ENCODE measurements at regions not wholly inside any gene's neighbourhood (a gene's known extent, or its start where the extent isn't known, plus 50 kb on each side); places are given as distances from the start of the nearest gene placed in this dataset.
"Not testable (repeated sequence)": the region's sequence is repeated elsewhere in the genome, so short reads cannot be mapped to it uniquely, and the experiment has no call there.

DNA sequence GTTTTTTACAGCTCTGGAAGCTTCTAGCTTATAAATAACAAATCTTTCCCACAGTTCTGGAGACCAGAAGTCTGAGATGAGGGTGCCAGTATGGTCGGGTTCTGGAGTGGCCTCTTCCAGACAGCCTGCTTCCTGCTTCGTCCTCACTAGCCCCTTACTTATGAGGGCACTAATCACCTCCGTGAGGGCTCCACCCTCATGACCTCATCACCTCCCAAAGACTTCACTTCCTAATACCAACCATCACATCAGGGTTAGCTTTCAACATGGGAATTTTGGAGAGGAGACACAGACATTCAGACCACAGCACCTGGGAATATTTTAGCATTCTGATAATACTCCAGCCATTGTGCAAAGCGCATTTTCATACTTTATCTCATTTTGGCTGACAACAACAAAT lies 223.7 kb upstream of the IRF2BP2 start:
- Histone ChIP-seq H3K4me3 (replicated peaks; ENCODE audit: low read depth, low read length) (no peak overlapping the region), H3K36me3 (ENCODE audit: control insufficient read depth, insufficient read depth, low read length) (no peaks in the 10 kb centered on the region), H3K27me3 (replicated peaks; ENCODE audit: control insufficient read depth, insufficient read depth, low read length) (no peaks in the 10 kb centered on the region)
- TF ChIP-seq, protein P1, sequence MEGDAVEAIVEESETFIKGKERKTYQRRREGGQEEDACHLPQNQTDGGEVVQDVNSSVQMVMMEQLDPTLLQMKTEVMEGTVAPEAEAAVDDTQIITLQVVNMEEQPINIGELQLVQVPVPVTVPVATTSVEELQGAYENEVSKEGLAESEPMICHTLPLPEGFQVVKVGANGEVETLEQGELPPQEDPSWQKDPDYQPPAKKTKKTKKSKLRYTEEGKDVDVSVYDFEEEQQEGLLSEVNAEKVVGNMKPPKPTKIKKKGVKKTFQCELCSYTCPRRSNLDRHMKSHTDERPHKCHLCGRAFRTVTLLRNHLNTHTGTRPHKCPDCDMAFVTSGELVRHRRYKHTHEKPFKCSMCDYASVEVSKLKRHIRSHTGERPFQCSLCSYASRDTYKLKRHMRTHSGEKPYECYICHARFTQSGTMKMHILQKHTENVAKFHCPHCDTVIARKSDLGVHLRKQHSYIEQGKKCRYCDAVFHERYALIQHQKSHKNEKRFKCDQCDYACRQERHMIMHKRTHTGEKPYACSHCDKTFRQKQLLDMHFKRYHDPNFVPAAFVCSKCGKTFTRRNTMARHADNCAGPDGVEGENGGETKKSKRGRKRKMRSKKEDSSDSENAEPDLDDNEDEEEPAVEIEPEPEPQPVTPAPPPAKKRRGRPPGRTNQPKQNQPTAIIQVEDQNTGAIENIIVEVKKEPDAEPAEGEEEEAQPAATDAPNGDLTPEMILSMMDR (IDR thresholded peaks at IDR 0.05; ENCODE audit: insufficient read depth, low read length, poor library complexity, severe bottlenecking) = no peak
- DNase-seq (ENCODE audit: extremely low read depth, insufficient read length) = no peak

DNA sequence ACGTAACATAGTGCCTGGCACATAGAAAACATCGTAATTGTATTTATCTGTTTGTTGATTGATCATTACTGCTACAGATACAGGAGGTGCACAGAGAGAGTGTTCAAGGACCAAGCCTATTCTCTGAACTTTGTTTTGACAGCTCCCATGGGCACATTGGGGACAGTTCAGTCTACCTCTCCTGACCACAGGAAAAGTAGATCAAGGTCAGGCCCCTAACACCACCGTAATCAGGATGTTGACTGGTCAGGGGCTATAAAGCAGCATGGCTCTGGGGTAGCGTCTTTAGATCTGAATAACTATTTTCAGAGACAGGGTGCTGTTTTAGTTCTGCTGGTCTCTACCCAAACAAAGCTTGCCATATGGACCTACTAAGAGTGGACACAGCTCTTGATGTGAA lies 223.1 kb upstream of the IRF2BP2 start:
- no peak for DNase-seq (ENCODE audit: extremely low read depth, insufficient read length)
- Histone ChIP-seq H3K36me3 (ENCODE audit: control insufficient read depth, insufficient read depth, low read length) (no peaks in the 10 kb centered on the region), H3K4me3 (replicated peaks; ENCODE audit: low read depth, low read length) (no peak overlapping the region), H3K27me3 (replicated peaks; ENCODE audit: control insufficient read depth, insufficient read depth, low read length) (no peaks in the 10 kb centered on the region)
- TF ChIP-seq, protein P1 (IDR thresholded peaks at IDR 0.05; ENCODE audit: insufficient read depth, low read length, poor library complexity, severe bottlenecking) = no peak

DNA sequence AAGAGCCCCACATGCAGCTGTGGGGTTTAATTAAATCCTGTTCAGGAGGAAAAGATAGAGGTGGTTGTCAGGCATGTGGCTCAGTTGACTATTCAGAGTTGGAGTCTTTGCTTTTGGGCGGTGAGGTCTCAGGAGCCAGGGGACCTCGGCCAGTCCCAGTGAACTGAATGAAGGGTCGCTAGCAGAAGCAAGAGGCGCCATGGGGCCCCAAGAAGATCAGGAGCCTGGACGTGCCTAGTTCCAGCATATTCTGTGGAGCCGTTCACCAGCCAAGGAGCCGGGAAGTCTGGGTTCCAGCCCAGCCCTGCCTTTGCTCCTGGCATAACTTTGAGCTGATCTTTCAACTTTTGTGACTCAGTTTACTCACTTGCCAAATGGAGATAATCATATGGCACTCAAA lies 217.7 kb upstream of the IRF2BP2 start:
- no peaks in the 10 kb centered on the region for H3K36me3 ChIP-seq (ENCODE audit: control insufficient read depth, insufficient read depth, low read length)
- DNase-seq (ENCODE audit: extremely low read depth, insufficient read length) = no peak
- no peaks in the 10 kb centered on the region for H3K27me3 ChIP-seq (replicated peaks; ENCODE audit: control insufficient read depth, insufficient read depth, low read length)
- no peak overlapping the region for H3K4me3 ChIP-seq (replicated peaks; ENCODE audit: low read depth, low read length)
- TF ChIP-seq, protein P1 (IDR thresholded peaks at IDR 0.05; ENCODE audit: insufficient read depth, low read length, poor library complexity, severe bottlenecking) = no peak

DNA sequence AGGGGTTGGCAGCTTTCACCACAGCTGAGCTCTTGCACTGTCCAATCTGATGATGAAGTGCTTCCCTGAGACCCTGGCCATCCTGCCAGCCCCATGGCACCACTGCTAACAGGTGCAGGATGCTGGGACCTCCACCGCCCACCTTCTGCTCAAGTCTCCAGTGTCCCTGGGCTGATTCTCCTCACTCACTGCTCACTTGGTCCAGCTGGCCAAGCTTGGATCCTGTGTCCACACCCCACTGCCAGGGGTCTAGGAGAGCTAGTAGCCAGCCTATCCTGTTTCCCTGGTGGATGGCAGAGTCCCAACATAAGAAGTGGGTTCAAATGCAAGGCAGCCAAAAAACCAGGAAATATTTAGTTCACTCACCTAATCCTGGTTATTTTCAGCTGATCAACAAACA lies 217.2 kb upstream of the IRF2BP2 start:
- Histone ChIP-seq H3K36me3 (ENCODE audit: control insufficient read depth, insufficient read depth, low read length) (no peaks in the 10 kb centered on the region), H3K4me3 (replicated peaks; ENCODE audit: low read depth, low read length) (no peak overlapping the region), H3K27me3 (replicated peaks; ENCODE audit: control insufficient read depth, insufficient read depth, low read length) (no peaks in the 10 kb centered on the region)
- DNase-seq (ENCODE audit: extremely low read depth, insufficient read length) = no peak
- TF ChIP-seq, protein P1 (IDR thresholded peaks at IDR 0.05; ENCODE audit: insufficient read depth, low read length, poor library complexity, severe bottlenecking) = no peak

DNA sequence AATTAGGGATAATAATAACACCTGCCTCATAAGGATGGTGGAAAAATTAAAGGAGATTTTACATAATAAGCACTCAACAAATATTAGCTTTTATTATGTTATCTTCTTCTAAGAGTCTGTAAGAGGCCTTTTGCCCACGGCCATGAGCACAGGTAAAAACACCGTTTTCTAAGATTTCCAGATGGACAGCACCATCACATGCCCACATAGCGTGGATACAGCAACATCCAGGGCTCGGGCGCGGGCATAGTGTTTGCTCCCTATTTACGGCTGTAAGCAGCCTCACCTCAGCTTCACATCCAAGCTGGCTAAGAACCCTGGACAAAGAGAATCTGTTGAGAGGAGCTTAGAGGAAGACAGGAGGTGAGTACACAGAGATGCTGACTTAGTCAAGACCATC lies 216.4 kb upstream of the IRF2BP2 start:
- H3K4me3 ChIP-seq (replicated peaks; ENCODE audit: low read depth, low read length) = no peak overlapping the region
- no peaks in the 10 kb centered on the region for H3K36me3 ChIP-seq (ENCODE audit: control insufficient read depth, insufficient read depth, low read length)
- DNase-seq (ENCODE audit: extremely low read depth, insufficient read length) = no peak
- TF ChIP-seq, protein P1 (IDR thresholded peaks at IDR 0.05; ENCODE audit: insufficient read depth, low read length, poor library complexity, severe bottlenecking) = no peak
- no peaks in the 10 kb centered on the region for H3K27me3 ChIP-seq (replicated peaks; ENCODE audit: control insufficient read depth, insufficient read depth, low read length)

DNA sequence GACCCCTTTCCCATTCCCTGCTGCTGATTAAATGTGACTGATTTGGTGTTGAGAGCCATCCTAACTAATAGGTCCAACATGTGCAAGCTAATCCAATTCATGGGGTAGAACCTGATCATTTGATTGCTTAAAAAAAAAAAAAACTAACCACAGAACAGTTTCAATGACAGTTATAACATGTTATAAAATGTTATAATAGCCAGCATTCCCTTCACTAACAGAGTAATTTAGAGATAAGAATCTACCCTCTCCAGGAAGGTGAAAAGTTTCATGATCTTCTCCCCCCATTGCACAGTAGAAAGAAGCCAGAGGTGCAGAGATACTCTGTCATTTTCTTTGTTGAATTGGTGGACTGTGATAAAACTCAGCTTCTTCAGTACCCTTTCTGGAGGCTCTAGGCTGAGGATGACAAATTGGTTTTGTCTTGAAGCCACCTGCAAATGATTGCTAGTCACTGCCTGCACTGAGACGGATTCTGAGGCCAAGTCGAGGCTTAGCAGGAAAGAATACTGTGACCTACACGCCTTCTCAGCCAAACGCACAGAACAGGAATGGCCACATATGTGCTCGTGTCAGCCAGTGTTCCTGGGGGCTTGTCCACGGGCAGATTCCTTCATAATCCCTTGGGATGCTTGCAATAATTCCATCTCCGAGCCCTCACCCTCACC lies 215.7 kb upstream of the IRF2BP2 start:
- no peak overlapping the region for H3K4me3 ChIP-seq (replicated peaks; ENCODE audit: low read depth, low read length)
- TF ChIP-seq, protein P1 (IDR thresholded peaks at IDR 0.05; ENCODE audit: insufficient read depth, low read length, poor library complexity, severe bottlenecking) = no peak
- no peaks in the 10 kb centered on the region for H3K27me3 ChIP-seq (replicated peaks; ENCODE audit: control insufficient read depth, insufficient read depth, low read length)
- no peaks in the 10 kb centered on the region for H3K36me3 ChIP-seq (ENCODE audit: control insufficient read depth, insufficient read depth, low read length)
- DNase-seq (ENCODE audit: extremely low read depth, insufficient read length) = no peak

DNA sequence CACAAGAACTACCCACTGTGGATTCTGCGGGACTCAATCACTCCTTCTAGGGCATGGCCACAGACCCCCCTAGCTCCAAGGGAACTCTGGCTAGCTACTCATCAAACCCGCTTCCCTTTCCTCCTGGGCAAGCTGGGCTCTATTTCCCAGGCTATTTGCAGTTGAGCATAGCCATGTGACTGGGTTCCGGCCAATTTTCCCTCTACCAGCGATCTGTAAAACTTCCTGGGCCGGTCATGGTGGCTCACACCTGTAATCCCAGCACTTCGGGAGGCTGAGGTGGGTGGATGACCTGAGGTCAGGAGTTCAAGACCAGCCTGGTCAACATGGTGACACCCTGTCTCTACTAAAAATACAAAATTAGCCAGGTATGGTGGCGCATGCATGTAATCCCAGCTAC lies 214.9 kb upstream of the IRF2BP2 start:
- not testable (repeated sequence) for DNase-seq (ENCODE audit: extremely low read depth, insufficient read length); H3K4me3 ChIP-seq (replicated peaks; ENCODE audit: low read depth, low read length); H3K36me3 ChIP-seq (ENCODE audit: control insufficient read depth, insufficient read depth, low read length)

More for the DNA sequence above, 214.9 kb upstream of the IRF2BP2 start:
- H3K27me3 ChIP-seq (replicated peaks; ENCODE audit: control insufficient read depth, insufficient read depth, low read length) = not testable (repeated sequence)

Measured in GM06990 (cell line).